HepG2 (cell line): ENCODE measurements at regions not wholly inside any gene's neighbourhood (a gene's known extent, or its start where the extent isn't known, plus 50 kb on each side); places are given as distances from the start of the nearest gene placed in this dataset.

Source experiments
- BRCA1 ChIP-seq: sonication (generic); formaldehyde crosslinking; IDR thresholded peaks from 2 replicates; pipeline ENCODE4 v1.4.0; 2020; ENCODE audit warnings: missing genetic modification reagents
- CBX1 ChIP-seq: IDR thresholded peaks from one replicate; pipeline ENCODE4 v1.6.1; 2016; ENCODE audit warnings: antibody characterized with exemption, low read depth
- CCDC6 ChIP-seq: sonication (generic); formaldehyde crosslinking; IDR thresholded peaks from 2 replicates; pipeline ENCODE4 v1.8.1; 2022; ENCODE audit warnings: mild to moderate bottlenecking, missing genetic modification reagents, moderate library complexity
- CREB1 ChIP-seq, 2 experiments: fragments of 450-650 bp in 1 of 2; IDR thresholded peaks; 2 replicates each; pipeline ENCODE4 v1.6.1; 2016 to 2017; ENCODE audit warnings: control low read depth in 1 of 2, mild to moderate bottlenecking in 1 of 2, missing compliant biosample characterization in 1 of 2, missing genetic modification characterization in 1 of 2
- HIC2 ChIP-seq: sonication (generic); formaldehyde crosslinking; IDR thresholded peaks from 2 replicates; pipeline ENCODE4 v1.9.0; 2022; ENCODE audit warnings: low read depth, missing genetic modification reagents
- HOMEZ ChIP-seq: IDR thresholded peaks from 2 replicates; pipeline ENCODE4 v1.6.1; 2016; ENCODE audit warnings: low read depth
- JUN ChIP-seq: sonication (generic); formaldehyde crosslinking; IDR thresholded peaks from 2 replicates; pipeline ENCODE4 v1.4.0; 2020; ENCODE audit warnings: mild to moderate bottlenecking, missing genetic modification reagents
- KLF16 ChIP-seq, 2 experiments: sonication (generic) in 1 of 2; formaldehyde crosslinking in 1 of 2; IDR thresholded peaks; 2 replicates each; pipeline versions ENCODE4 v1.6.1 to v1.8.0; 2016 to 2023; ENCODE audit warnings: missing genetic modification reagents in 2 of 2, missing compliant biosample characterization in 1 of 2
- NAIF1 ChIP-seq: sonication (generic); formaldehyde crosslinking; IDR thresholded peaks from 2 replicates; pipeline ENCODE4 v1.5.0; 2020; ENCODE audit warnings: mild to moderate bottlenecking, missing genetic modification reagents, borderline replicate concordance
- NR1H2 ChIP-seq: sonication (generic); formaldehyde crosslinking; IDR thresholded peaks from 2 replicates; pipeline ENCODE4 v1.8.1; 2022; ENCODE audit warnings: low read depth, missing genetic modification reagents, borderline replicate concordance
- POLR2AphosphoS2 ChIP-seq: IDR thresholded peaks from 2 replicates; pipeline ENCODE4 v1.6.1; 2011; ENCODE audit warnings: low read depth, low read length, improper control_type of control experiment
- RCOR2 ChIP-seq: IDR thresholded peaks from 2 replicates; pipeline ENCODE4 v1.6.1; 2016; ENCODE audit warnings: missing biosample characterization, missing genetic modification reagents
- SETDB1 ChIP-seq: sonication (generic); formaldehyde crosslinking; IDR thresholded peaks from 2 replicates; pipeline ENCODE4 v1.5.1; 2020; ENCODE audit warnings: missing genetic modification reagents, mild to moderate bottlenecking, borderline replicate concordance
- TEAD3 ChIP-seq: optimal IDR thresholded peaks from 2 replicates; pipeline ENCODE3; 2016; ENCODE audit warnings: borderline replicate concordance
- ZBTB43 ChIP-seq: sonication (generic); formaldehyde crosslinking; conservative IDR thresholded peaks from 2 replicates; pipeline ENCODE4 v1.4.0; 2020; ENCODE audit warnings: missing genetic modification reagents
- ZNF136 ChIP-seq: sonication (generic); formaldehyde crosslinking; IDR thresholded peaks from 2 replicates; pipeline ENCODE4 v1.8.1; 2022; ENCODE audit warnings: low read depth, mild to moderate bottlenecking, moderate library complexity, missing genetic modification reagents
- ZNF17 ChIP-seq: sonication (generic); formaldehyde crosslinking; IDR thresholded peaks from 2 replicates; pipeline ENCODE4 v1.5.0; 2020; ENCODE audit warnings: mild to moderate bottlenecking, missing genetic modification reagents
- ZNF225 ChIP-seq: sonication (generic); formaldehyde crosslinking; IDR thresholded peaks from 2 replicates; pipeline ENCODE4 v1.4.0; 2020; ENCODE audit warnings: mild to moderate bottlenecking, missing genetic modification reagents
- ZNF292 ChIP-seq: sonication (generic); formaldehyde crosslinking; IDR thresholded peaks from 2 replicates; pipeline ENCODE4 v1.8.1; 2022; ENCODE audit warnings: mild to moderate bottlenecking, low read depth, missing genetic modification reagents, borderline replicate concordance
- ZNF432 ChIP-seq: sonication (generic); formaldehyde crosslinking; IDR thresholded peaks from 2 replicates; pipeline ENCODE4 v1.5.0; 2020; ENCODE audit warnings: missing genetic modification reagents, mild to moderate bottlenecking, borderline replicate concordance
- ZNF576 ChIP-seq: sonication (generic); formaldehyde crosslinking; IDR thresholded peaks from 2 replicates; pipeline ENCODE4 v1.4.0; 2020; ENCODE audit warnings: mild to moderate bottlenecking, missing genetic modification reagents
- ZNF652 ChIP-seq: IDR thresholded peaks from 2 replicates; pipeline ENCODE4 v1.6.1; 2016; ENCODE audit warnings: low read depth, borderline replicate concordance
- ZNF740 ChIP-seq: sonication (generic); formaldehyde crosslinking; IDR thresholded peaks from 2 replicates; pipeline ENCODE4 v1.4.0; 2020; ENCODE audit warnings: missing genetic modification reagents
- ZNF773 ChIP-seq: sonication (generic); formaldehyde crosslinking; IDR thresholded peaks from 2 replicates; pipeline ENCODE4 v1.4.0; 2020; ENCODE audit warnings: missing genetic modification reagents, borderline replicate concordance
- ZSCAN29 ChIP-seq: sonication (generic); formaldehyde crosslinking; conservative IDR thresholded peaks from 2 replicates; pipeline ENCODE4 v1.4.0; 2020; ENCODE audit warnings: mild to moderate bottlenecking, missing genetic modification reagents
- ZSCAN31 ChIP-seq: sonication (generic); formaldehyde crosslinking; IDR thresholded peaks from 2 replicates; pipeline ENCODE4 v1.5.0; 2020; ENCODE audit warnings: low read depth, mild to moderate bottlenecking, missing genetic modification reagents

GRCh38 chr2:84297155-84297554, 161.9 kb downstream of the SUCLG1 start (continued):
- TF ChIP-seq CBX1 (no peak), CCDC6 (CRISPR knock-in tag) (no peak), ZSCAN31 (no peak), ZNF432 (CRISPR knock-in tag) (no peak), CREB1 (IDR thresholded peaks at IDR 0.05) (0 out of 2 replicates have a peak, but pooled peaks have one; percentile 42), CREB1 (CRISPR knock-in tag; IDR thresholded peaks at IDR 0.05) (peak; percentile 61), ZNF652 (CRISPR knock-in tag) (no peak), NR1H2 (CRISPR knock-in tag) (no peak), ZNF136 (CRISPR knock-in tag) (no peak), HIC2 (CRISPR knock-in tag) (peak; percentile 66; the same call in 1 of the 2 replicates), NAIF1 (CRISPR knock-in tag) (no peak), JUN (CRISPR knock-in tag) (peak; percentile 92), RCOR2 (CRISPR knock-in tag) (0 out of 2 replicates have a peak, but pooled peaks have one; percentile 47), HOMEZ (CRISPR knock-in tag) (peak; percentile 80), ZSCAN29 (no peak), ZNF225 (no peak), ZNF17 (CRISPR knock-in tag) (no peak), ZBTB43 (CRISPR knock-in tag) (no peak), ZNF773 (CRISPR knock-in tag) (no peak), ZNF292 (no peak), ZNF576 (CRISPR knock-in tag) (no peak), ZNF740 (CRISPR knock-in tag) (no peak), TEAD3 (CRISPR knock-in tag) (peak; percentile 91), BRCA1 (CRISPR knock-in tag) (no peak), POLR2AphosphoS2 (no peak), SETDB1 (no peak), KLF16 (CRISPR knock-in tag; IDR thresholded peaks at IDR 0.05) (no peak)
